IgD-negative memory B cell (primary cell): ENCODE measurements at regions not wholly inside any gene's neighbourhood (a gene's known extent, or its start where the extent isn't known, plus 50 kb on each side); places are given as distances from the start of the nearest gene placed in this dataset.
"Not testable (repeated sequence)": the region's sequence is repeated elsewhere in the genome, so short reads cannot be mapped to it uniquely, and the experiment has no call there.

Experiments used
- H3K27ac Mint-ChIP-seq, 3 donors: one replicate each; pipeline ENCODE4 v1.8.0; 2020 to 2022; ENCODE audit warnings: mild to moderate bottlenecking in 3 of 3, mixed read lengths in 3 of 3, moderate library complexity in 1 of 3
- H3K27me3 Mint-ChIP-seq: one replicate; pipeline ENCODE4 v1.8.0; 2021; ENCODE audit warnings: mixed read lengths
- H3K36me3 Mint-ChIP-seq: one replicate; pipeline ENCODE4 v1.8.0; 2020; ENCODE audit warnings: mild to moderate bottlenecking, mixed read lengths
- H3K4me1 Mint-ChIP-seq, 3 donors: one replicate each; pipeline ENCODE4 v1.8.0; 2020 to 2022; ENCODE audit warnings: mixed read lengths in 3 of 3, mild to moderate bottlenecking in 1 of 3
- H3K4me3 Mint-ChIP-seq, 4 donors: one replicate each; pipeline ENCODE4 v1.8.0; 2020 to 2022; ENCODE audit warnings: mild to moderate bottlenecking in 4 of 4, mixed read lengths in 4 of 4, moderate library complexity in 3 of 4
- H3K9me3 Mint-ChIP-seq, 3 donors: one replicate each; pipeline ENCODE4 v1.8.0; 2020 to 2021; ENCODE audit warnings: mixed read lengths in 3 of 3, mild to moderate bottlenecking in 1 of 3

DNA sequence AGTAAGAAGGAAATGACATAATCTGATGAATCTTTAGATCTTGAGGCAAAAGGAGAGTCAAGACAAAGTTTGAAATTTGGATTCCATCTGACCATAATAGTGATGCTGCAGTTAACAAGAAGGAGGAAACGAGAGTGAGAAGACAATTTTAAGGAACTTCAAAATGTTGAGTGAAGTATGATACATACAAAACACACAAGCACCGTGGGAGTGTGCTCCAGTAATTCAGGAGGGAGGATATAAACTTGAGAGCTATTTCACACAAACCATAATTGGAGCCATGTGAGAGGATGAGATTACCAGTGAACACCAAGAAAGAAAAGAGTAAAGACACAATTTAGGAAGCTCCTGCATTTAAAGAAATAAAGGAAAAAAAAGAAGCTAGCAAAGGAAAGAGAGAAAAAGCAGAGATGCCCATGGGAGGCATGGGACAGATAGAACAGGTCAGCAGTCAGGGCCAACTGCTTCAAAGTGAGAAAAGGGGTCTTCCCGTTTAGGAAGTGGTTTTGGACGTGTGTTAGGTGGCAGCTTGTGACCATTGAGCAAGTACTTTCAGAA lies 150.7 kb upstream of the SLC7A11 start:
- Mint-ChIP-seq H3K4me3 (no peak overlapping the region), H3K27ac (no peak overlapping the region), H3K4me1 (peaks cover 0 to 6% (median 4%) of the 10 kb centered on the region in 3 donors), H3K36me3 (no peaks in the 10 kb centered on the region), H3K27me3 (no peaks in the 10 kb centered on the region), H3K9me3 (peaks cover 0 to 1% (median 0%) of the 10 kb centered on the region in 3 donors)

DNA sequence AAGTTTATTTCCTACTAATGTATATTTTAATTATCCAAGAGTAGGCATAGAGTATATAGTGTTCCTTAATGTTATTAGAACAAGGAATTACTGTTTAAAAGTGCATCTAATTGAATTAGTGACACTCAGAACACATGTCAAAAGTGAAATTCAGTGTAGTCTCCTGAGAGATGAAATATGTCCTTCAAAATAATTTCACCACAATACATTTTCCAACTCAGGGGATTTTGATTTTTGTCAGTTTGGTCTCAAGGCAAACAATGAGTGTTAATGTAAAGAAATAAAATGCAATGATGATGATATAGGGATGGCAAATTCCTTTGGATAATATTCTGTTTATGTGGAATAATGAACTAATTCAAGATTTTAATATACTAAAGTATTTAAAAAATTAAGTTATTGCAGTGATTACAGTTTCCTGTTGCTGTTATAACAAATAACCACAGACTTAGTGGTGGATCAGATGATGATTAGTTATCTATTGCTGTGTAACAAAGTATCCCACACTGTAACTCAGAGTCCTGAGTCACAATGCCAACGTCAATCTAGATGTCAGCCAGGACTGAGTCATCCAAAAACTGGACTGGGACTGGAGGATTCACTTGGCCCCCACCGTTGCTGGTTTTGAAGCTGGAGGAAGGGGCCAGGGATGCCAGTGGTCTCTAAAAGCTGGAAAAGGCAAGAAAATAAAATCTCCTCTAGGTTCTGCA lies 148.0 kb upstream of the SLC7A11 start:
- Mint-ChIP-seq H3K27ac (no peak overlapping the region), H3K27me3 (no peaks in the 10 kb centered on the region), H3K36me3 (no peaks in the 10 kb centered on the region), H3K4me1 (peaks cover 0 to 6% (median 4%) of the 10 kb centered on the region in 3 donors), H3K4me3 (no peak overlapping the region), H3K9me3 (peaks cover 0 to 1% (median 0%) of the 10 kb centered on the region in 3 donors)

DNA sequence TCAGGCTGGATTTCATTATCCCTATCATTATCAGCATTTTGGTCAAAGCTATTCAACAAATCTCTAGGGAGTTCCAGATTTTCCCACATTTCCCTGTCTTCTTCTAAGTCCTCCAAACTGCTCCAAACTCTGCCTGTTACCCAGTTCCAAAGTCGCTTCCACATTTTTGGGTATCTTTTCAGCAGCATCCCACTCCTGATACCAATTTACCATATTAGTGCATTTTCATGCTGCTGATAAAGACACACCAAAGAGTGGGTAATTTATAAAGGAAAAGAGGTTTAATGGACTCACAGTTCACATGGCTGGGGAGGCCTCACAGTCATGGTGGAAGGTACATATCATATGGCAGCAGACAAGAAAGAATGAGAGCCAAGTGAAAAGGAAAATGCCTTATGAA lies 132.8 kb upstream of the SLC7A11 start:
- Mint-ChIP-seq H3K9me3 (peaks cover 7 to 18% (median 11%) of the 10 kb centered on the region in 3 donors), H3K36me3 (no peaks in the 10 kb centered on the region), H3K27ac (no peak overlapping the region), H3K4me1 (no peaks in the 10 kb centered on the region), H3K27me3 (no peaks in the 10 kb centered on the region), H3K4me3 (no peak overlapping the region)

DNA sequence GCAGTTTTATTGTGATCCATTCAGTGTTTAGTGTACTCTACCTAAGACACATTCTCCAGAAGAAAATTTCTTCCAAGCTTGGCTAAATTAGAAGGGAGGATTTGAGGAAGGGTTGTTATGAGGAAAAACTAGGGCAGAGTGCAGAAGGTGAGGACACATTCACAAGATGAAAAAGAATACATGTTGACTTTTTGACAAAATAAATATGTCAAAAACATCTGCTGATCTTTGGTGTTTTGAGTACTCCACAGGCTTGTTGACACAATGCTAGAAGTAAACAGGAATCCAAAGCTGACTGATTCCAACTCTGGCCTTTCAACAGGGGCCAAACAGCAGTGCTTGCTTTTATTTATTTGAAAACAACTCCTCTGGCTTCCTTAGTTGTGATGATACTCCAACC lies 125.8 kb upstream of the SLC7A11 start:
- H3K4me1 Mint-ChIP-seq: peaks cover 0 to 2% (median 0%) of the 10 kb centered on the region in 3 donors
- no peak overlapping the region for H3K27ac Mint-ChIP-seq
- H3K27me3 Mint-ChIP-seq: no peaks in the 10 kb centered on the region
- peaks cover 0 to 2% (median 0%) of the 10 kb centered on the region in 3 donors for H3K9me3 Mint-ChIP-seq
- no peaks in the 10 kb centered on the region for H3K36me3 Mint-ChIP-seq
- H3K4me3 Mint-ChIP-seq: no peak overlapping the region

DNA sequence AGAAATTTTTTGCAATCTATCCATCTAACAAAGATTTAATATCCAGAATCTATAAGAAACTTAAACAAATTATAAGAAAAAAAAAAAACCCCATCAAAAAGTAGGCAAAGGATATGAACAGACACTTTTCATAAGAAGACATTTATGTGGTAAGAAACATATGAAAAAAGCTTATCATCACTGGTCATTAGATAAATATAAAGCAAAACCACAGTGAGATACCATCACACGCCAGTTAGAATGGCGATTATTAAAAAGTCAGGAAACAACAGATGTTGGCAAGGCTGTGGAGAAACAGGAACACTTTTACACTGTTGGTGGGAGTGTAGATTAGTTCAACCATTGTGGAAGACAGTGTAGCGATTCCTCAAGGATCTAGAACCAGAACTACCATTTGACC lies 110.3 kb upstream of the SLC7A11 start:
- not testable (repeated sequence) for H3K27ac Mint-ChIP-seq, H3K36me3 Mint-ChIP-seq, H3K4me1 Mint-ChIP-seq, H3K27me3 Mint-ChIP-seq, H3K4me3 Mint-ChIP-seq
- H3K9me3 Mint-ChIP-seq: peaks cover 2 to 10% (median 4%) of the 10 kb centered on the region in 3 donors

DNA sequence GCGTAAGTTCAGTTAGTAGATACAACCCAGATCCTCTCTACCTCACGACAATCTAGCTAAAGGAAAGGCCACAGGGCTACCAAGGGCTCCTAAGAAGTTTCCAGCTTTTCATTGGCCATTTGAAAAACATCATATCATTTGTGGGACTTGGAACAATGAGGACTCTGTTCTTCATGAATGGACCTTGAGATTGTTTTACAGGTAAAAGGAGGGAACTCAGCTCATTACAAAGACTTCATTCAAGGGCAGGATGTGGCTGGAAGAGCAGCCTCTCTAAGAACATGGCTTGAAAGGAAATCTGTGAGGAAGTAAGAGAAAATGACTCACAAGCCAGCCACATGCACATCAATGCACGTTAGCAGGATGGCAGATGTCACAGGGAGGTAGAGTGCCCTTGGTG lies 105.9 kb upstream of the SLC7A11 start:
- H3K4me1 Mint-ChIP-seq: peaks cover 0 to 8% (median 8%) of the 10 kb centered on the region in 3 donors

DNA sequence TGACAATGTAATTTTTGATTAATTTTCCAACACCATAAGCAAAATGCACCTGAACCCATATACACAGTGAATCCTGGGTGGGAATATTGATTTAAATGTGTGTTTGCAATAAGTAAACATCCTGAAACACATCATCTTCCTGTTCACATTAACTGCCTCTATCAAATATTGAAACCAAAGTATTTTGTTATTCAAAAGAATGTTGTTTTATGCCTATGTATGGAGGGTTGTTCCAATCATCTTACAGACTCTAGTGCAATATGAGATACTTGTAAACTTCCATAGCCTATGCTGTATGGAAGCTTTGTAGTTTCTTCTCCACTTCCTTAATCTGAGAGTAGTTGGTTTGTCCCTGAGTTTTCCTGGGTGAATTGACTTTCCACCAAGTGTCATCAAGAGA lies 105.4 kb upstream of the SLC7A11 start:
- H3K4me1 Mint-ChIP-seq: peaks cover 0 to 8% (median 8%) of the 10 kb centered on the region in 3 donors
- H3K27me3 Mint-ChIP-seq: no peaks in the 10 kb centered on the region
- peaks cover 0 to 5% (median 0%) of the 10 kb centered on the region in 3 donors for H3K9me3 Mint-ChIP-seq

More for the DNA sequence above, 105.9 kb upstream of the SLC7A11 start:
- Mint-ChIP-seq H3K9me3 (peaks cover 0 to 8% (median 0%) of the 10 kb centered on the region in 3 donors), H3K27me3 (peaks cover 3% of the 10 kb centered on the region), H3K27ac (no peak overlapping the region), H3K4me3 (peak overlapping the region in 1 of 4 donors; percentile 47), H3K36me3 (peaks cover 1% of the 10 kb centered on the region)

DNA sequence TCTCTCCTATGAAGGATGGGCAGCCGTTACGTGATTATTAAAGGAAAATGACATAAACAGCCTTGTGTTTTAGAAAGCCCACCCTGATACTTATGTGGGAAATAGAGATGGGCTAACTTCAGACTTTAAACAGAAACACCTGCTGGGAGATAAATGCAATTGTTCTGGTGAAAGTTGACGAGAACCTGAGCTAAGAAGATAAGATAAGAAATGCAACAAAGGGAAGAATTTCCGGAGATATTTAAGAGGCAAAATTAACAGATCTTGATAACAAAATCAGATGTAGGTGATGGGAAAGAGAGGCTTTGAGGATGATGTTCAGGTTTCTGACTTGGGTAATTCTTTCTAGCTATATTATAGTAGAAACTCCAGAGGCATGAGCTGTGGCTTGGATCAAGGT lies 102.7 kb upstream of the SLC7A11 start:
- peaks cover 0 to 16% (median 13%) of the 10 kb centered on the region in 3 donors for H3K4me1 Mint-ChIP-seq
- H3K9me3 Mint-ChIP-seq: no peaks in the 10 kb centered on the region
- H3K4me3 Mint-ChIP-seq: no peak overlapping the region
- H3K27ac Mint-ChIP-seq: no peak overlapping the region
- H3K36me3 Mint-ChIP-seq: no peaks in the 10 kb centered on the region
- H3K27me3 Mint-ChIP-seq: no peaks in the 10 kb centered on the region

More for the DNA sequence above, 105.4 kb upstream of the SLC7A11 start:
- Mint-ChIP-seq H3K27ac (no peak overlapping the region), H3K4me3 (no peak overlapping the region), H3K36me3 (no peaks in the 10 kb centered on the region)

DNA sequence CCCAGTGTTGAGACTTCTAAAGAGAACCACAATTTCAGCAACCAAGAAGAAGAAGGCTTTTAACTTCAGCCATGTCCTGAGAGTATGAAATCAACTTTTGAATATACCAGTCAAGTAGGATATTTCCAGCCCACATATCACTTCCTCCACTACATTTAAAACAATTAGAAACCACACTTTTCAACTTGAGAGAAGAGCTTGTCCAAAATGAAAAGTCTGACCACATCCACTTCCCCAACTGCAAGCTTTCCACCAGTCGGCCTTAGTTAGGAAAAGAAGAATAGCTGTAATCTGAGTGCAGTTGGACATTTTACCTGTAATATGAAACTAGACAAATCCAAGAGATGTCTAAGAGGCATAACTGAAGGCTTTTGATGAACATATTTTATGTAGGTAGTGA lies 101.9 kb upstream of the SLC7A11 start:
- H3K27me3 Mint-ChIP-seq: no peaks in the 10 kb centered on the region
- no peaks in the 10 kb centered on the region for H3K36me3 Mint-ChIP-seq
- H3K4me3 Mint-ChIP-seq: no peak overlapping the region
- H3K9me3 Mint-ChIP-seq: no peaks in the 10 kb centered on the region
- H3K27ac Mint-ChIP-seq: peak overlapping the region in 1 of 3 donors; percentile 0
- peaks cover 0 to 16% (median 13%) of the 10 kb centered on the region in 3 donors for H3K4me1 Mint-ChIP-seq

DNA sequence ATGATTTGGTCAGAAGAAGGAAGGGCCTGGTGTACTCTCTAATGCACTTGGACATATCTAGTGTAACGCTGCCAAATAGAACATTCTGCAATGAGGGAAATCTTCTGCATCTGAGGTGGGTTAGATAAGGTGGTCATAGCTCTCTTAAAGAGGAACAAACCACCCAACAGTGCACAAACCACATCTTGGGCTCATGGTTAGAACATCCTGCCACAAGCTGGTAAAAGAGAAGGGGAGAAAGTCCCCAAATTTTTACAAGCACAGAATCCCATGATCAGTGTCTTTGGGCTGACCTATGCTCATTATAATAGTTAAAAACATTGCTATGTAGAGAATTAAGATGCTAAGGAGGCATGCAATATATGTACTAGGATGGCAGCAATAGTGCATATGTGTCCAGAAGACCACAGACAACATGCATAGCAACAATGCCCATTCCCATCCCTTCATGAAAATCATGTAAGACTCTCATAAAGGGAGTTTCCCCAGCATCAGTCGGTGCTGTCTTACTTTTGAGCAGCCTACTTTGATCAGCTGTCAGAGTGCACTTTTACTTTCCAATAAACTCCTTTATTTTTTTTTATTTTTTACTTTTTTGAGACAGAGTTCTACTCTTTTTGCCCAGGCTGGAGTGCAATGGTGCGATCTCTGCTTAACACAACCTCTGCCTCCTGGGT lies 99.7 kb upstream of the SLC7A11 start:
- peak overlapping the region in 1 of 3 donors; percentile 18 for H3K27ac Mint-ChIP-seq
- peaks cover 0 to 16% (median 12%) of the 10 kb centered on the region in 3 donors for H3K4me1 Mint-ChIP-seq

DNA sequence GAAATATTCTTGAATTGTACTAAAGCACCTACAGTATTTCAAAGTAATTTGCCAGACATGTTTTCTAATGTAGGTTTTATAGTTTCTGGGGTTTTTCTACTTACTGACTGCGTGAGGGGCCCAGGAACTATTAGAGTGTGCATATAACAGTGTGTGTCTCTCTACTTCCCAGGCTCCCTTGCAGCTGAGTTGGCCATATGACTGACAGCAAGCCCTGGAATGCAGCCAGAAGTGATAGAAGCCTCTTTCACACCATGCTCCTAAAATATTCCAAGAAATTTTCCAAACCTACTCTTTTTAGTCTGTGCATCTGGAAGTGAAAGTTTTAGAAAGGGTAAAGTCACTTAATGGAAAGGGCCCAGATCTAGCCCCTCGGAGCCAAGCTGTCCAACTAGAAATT lies 96.7 kb upstream of the SLC7A11 start:
- peaks cover 0 to 13% (median 7%) of the 10 kb centered on the region in 3 donors for H3K4me1 Mint-ChIP-seq
- H3K9me3 Mint-ChIP-seq: no peaks in the 10 kb centered on the region
- no peaks in the 10 kb centered on the region for H3K36me3 Mint-ChIP-seq
- peak overlapping the region in 1 of 3 donors; percentile 14 for H3K27ac Mint-ChIP-seq
- H3K27me3 Mint-ChIP-seq: no peaks in the 10 kb centered on the region
- no peak overlapping the region for H3K4me3 Mint-ChIP-seq

More for the DNA sequence above, 99.7 kb upstream of the SLC7A11 start:
- no peaks in the 10 kb centered on the region for H3K36me3 Mint-ChIP-seq
- H3K27me3 Mint-ChIP-seq: no peaks in the 10 kb centered on the region
- no peak overlapping the region for H3K4me3 Mint-ChIP-seq
- H3K9me3 Mint-ChIP-seq: no peaks in the 10 kb centered on the region

DNA sequence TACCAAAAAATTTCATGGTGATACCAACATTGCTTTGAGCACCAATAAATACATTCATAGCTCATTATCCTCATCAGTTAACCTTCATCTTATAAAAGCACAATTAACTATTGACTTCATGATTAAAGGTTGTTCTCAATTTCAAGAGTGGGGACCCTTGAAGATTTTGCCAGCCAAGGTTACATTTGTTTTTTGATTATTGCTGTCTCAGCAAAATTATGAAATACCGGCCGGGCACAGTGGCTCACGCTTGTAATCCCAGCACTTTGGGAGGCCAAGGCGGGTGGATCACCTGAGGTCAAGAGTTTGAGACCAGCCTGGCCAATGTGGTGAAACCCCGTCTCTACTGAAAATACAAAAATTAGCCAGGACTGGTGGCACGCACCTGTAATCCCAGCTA lies 96.1 kb upstream of the SLC7A11 start:
- H3K27ac Mint-ChIP-seq, H3K27me3 Mint-ChIP-seq, H3K4me3 Mint-ChIP-seq, H3K36me3 Mint-ChIP-seq, H3K4me1 Mint-ChIP-seq, H3K9me3 Mint-ChIP-seq: not testable (repeated sequence)

DNA sequence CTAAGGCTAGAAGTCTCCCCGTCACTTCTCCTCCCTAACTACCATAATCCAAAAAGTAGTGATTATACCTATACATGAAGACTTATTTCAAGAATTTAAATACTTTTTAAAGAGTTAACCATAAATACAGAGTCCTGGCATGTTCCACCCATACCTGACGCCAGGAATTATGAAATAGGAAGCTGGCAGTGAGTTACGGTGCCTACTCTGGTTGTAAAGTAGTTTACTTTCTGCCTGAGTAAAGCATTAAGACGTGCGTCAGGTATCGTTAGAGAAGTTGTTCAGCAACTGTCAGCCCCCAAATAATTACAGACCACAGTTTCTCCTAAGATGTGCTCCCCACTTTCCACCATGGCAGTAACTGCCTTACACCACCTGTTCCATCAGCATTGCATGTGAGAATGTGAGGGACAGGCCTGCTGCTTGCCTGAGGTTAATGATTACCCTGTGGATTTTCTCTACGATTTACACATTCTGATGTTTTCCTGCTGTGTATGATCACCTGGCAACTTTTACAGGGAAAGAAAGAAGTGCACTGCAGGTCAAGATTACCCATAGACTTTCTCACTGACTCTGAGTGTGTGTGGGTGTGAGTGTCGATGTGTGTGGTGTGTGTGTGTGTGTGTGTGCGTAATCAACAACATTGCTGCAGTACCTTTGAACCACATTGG lies 92.3 kb upstream of the SLC7A11 start:
- Mint-ChIP-seq H3K36me3 (no peaks in the 10 kb centered on the region), H3K4me3 (no peak overlapping the region), H3K27me3 (no peaks in the 10 kb centered on the region), H3K4me1 (no peaks in the 10 kb centered on the region), H3K27ac (no peak overlapping the region), H3K9me3 (peaks cover 0 to 8% (median 0%) of the 10 kb centered on the region in 3 donors)

DNA sequence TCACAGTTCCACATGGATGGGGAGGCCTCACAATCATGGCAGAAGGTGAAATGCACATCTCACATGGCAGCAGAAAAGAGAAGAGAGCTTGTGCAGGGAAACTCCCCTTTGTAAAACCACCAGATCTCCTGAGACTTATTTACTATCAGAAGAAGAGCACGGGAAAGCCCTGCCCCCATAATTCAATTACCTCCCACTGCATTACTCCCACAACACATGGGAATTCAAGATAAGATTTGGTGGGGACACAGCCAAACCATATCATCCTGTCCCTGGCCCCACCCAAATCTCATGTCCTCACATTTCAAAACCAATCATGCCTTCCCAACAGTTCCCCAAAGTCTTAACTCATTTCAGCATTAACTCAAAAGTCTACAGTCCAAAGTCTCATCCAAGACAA lies 90.3 kb upstream of the SLC7A11 start:
- not testable (repeated sequence) for H3K36me3 Mint-ChIP-seq, H3K4me3 Mint-ChIP-seq, H3K27ac Mint-ChIP-seq, H3K9me3 Mint-ChIP-seq, H3K27me3 Mint-ChIP-seq, H3K4me1 Mint-ChIP-seq

DNA sequence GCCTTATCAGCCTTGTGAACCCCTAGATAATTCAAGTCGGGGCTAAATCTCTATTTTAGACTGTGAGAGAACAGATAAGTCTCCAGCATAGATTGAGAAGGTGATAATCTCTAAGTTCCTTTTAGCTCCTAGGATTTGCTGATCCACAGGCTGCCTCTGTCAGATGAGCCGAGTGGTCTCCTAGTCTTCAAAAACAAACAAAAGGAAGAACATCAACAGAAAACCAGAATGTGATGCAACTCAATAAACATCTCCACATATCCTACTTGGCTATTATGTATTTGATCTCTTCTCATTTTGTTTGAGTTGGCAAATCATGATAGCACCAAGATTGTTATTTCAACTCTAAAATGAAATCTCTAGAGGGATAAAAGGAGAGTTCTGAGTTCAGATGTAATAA lies 88.4 kb upstream of the SLC7A11 start:
- H3K4me1 Mint-ChIP-seq: no peaks in the 10 kb centered on the region
- no peaks in the 10 kb centered on the region for H3K36me3 Mint-ChIP-seq
- H3K9me3 Mint-ChIP-seq: peaks cover 0 to 8% (median 2%) of the 10 kb centered on the region in 3 donors
- H3K27me3 Mint-ChIP-seq: peaks cover 2% of the 10 kb centered on the region
- H3K4me3 Mint-ChIP-seq: no peak overlapping the region
- no peak overlapping the region for H3K27ac Mint-ChIP-seq
